Astrocyte of the spinal cord (primary cell): ENCODE measurements at regions not wholly inside any gene's neighbourhood (a gene's known extent, or its start where the extent isn't known, plus 50 kb on each side); places are given as distances from the start of the nearest gene placed in this dataset.

Experiments
- DNase-seq: peaks from one replicate; pipeline ENCODE4 v3.0.0; 2011; ENCODE audit warnings: low read depth, low spot score
- H3K4me3 ChIP-seq: 2 replicates; pipeline ENCODE4 v1.5.1; 2011; ENCODE audit warnings: low read depth, mild to moderate bottlenecking, low read length, moderate library complexity
- in situ Hi-C: cut with HindIII; loops from 2 replicates; pipeline ENCODE4 v1.10.0; 2017; ENCODE audit warnings: low sequenced_read_pairs
- TF ChIP-seq, protein P1 (sequence below): IDR thresholded peaks from 2 replicates; pipeline ENCODE4 v1.5.1; 2012; ENCODE audit warnings: low read depth, mild to moderate bottlenecking, low read length, inconsistent platforms

- in situ Hi-C loops = no loop called here
- H3K4me3 ChIP-seq = no peak overlapping the region
- TF ChIP-seq, protein P1, sequence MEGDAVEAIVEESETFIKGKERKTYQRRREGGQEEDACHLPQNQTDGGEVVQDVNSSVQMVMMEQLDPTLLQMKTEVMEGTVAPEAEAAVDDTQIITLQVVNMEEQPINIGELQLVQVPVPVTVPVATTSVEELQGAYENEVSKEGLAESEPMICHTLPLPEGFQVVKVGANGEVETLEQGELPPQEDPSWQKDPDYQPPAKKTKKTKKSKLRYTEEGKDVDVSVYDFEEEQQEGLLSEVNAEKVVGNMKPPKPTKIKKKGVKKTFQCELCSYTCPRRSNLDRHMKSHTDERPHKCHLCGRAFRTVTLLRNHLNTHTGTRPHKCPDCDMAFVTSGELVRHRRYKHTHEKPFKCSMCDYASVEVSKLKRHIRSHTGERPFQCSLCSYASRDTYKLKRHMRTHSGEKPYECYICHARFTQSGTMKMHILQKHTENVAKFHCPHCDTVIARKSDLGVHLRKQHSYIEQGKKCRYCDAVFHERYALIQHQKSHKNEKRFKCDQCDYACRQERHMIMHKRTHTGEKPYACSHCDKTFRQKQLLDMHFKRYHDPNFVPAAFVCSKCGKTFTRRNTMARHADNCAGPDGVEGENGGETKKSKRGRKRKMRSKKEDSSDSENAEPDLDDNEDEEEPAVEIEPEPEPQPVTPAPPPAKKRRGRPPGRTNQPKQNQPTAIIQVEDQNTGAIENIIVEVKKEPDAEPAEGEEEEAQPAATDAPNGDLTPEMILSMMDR = no peak
- no peak for DNase-seq
Measured at GRCh38 chr5:128813317-128814070, 151.8 kb upstream of the SLC27A6 start.

DNA sequence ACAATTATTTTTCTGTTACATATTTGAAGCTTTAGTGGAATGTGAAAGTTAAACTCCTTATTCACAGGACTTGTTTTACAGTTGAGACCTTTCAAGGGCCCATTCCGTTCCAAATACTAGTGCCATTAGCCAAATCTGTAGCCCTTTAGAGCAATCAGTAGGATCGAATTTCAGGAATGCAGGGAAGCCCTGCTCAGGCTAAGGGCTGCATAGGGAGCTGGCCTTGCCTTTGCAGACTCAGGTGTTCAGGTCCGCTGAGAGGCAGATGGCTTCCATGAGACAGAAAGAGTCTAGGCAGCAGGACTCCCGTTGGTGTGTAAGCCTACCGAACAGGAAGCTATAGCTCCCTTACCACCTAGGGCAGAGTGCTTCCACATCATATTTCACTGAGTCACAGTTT lies 150.1 kb upstream of the SLC27A6 start:
- TF ChIP-seq, protein P1 = no peak
- in situ Hi-C loops = no loop called here
- H3K4me3 ChIP-seq = no peak overlapping the region
- DNase-seq = no peak

GRCh38 chr5:128825826-128826225 lies 139.5 kb upstream of the SLC27A6 start:
- H3K4me3 ChIP-seq = no peak overlapping the region
- in situ Hi-C loops = no loop called here
- DNase-seq = peak; percentile 56
- TF ChIP-seq, protein P1 = no peak

DNA sequence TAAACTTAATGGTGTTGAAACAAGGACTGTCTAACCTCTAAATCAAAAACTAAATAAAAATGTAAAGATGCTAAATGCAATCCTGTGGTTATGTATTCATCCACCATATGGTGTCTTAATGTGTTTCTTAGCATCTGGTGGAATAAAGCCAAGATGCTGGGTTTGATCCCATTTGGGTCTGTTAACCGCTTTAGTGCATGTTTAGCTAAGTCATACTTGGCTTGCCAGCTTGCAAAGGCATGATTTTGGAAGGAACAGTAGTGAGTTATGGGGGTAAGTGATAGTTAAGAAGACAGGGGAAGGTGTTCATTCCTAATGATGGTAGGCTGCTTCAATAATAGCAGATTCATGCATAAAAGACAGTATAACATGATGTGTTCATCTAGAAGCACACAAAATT lies 139.0 kb upstream of the SLC27A6 start:
- in situ Hi-C loops = no loop called here
- TF ChIP-seq, protein P1 = no peak
- DNase-seq = no peak
- H3K4me3 ChIP-seq = no peak overlapping the region

DNA sequence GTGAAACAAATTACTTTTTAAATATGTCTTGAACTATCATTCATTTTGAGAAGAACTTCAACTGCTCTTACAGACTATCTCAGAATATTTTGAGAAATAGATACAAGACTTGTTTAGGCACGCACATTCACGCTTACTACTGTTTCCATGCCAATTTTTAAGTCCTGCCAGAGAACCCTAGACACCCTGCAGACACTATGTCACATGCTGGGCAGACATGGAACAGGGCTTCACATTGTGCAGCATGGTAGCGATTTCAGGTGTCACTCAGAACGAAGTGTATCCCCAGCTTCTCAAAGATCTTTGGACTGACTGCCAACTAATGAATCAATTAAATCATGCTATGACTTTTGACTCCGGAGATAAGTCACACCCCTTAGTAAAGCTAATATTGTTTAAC lies 128.7 kb upstream of the SLC27A6 start:
- TF ChIP-seq, protein P1 = no peak
- no peak for DNase-seq
- H3K4me3 ChIP-seq = no peak overlapping the region
- in situ Hi-C loops = no loop called here

GRCh38 chr5:128838623-128839022 lies 126.7 kb upstream of the SLC27A6 start:
- TF ChIP-seq, protein P1 = no peak
- DNase-seq = peak; percentile 33
- in situ Hi-C loops = no loop called here
- no peak overlapping the region for H3K4me3 ChIP-seq
